Naive thymus-derived CD4-positive, alpha-beta T cell (primary cell): ENCODE measurements at regions not wholly inside any gene's neighbourhood (a gene's known extent, or its start where the extent isn't known, plus 50 kb on each side); places are given as distances from the start of the nearest gene placed in this dataset.

Source experiments
- ATAC-seq: fragments of 150-1000 bp; cut with Tn5 transposase; 2 replicates; pipeline ENCODE4 v1.10.0; 2021; ENCODE audit warnings: mild to moderate bottlenecking, moderate library complexity
- CTCF ChIA-PET: fragments of 350-600 bp; sonication (Branson Sonifier 250); formaldehyde crosslinking; loops from one replicate; lab custom pipeline; 2021; ENCODE audit warnings: antibody characterized with exemption; lab: Charles Lee
- POLR2A ChIA-PET: fragments of 350-600 bp; sonication (Branson Sonifier 250); formaldehyde crosslinking; loops from one replicate; lab custom pipeline; 2021; ENCODE audit warnings: antibody characterized with exemption, inconsistent platforms; lab: Charles Lee
- DNase-seq, 9 donors: peaks; one replicate each; pipeline versions ENCODE4 v3.0.0 to v3.0.0-alpha.2; 2020 to 2022; ENCODE audit warnings: mixed read lengths in 1 of 9
- H3K27ac ChIP-seq: one replicate; pipeline ENCODE4 v1.7.0; 2013; ENCODE audit warnings: mild to moderate bottlenecking, low read depth, low read length, moderate library complexity
- H3K27me3 ChIP-seq, 2 donors: one replicate each; pipeline ENCODE4 v1.7.0; 2013; ENCODE audit warnings: low read length in 2 of 2, mild to moderate bottlenecking in 2 of 2, moderate library complexity in 2 of 2; ENCODE audit not compliant: control insufficient read depth in 2 of 2, insufficient read depth in 2 of 2
- H3K36me3 ChIP-seq, 3 experiments: 1 replicate in 2 of 3; 2 replicates in 1 of 3; pipeline ENCODE4 v1.7.0; 2013; ENCODE audit warnings: low read length in 3 of 3, mild to moderate bottlenecking in 3 of 3, moderate library complexity in 1 of 3; ENCODE audit not compliant: insufficient read depth in 3 of 3, control insufficient read depth in 2 of 3
- H3K4me1 ChIP-seq, 2 donors: one replicate each; pipeline ENCODE4 v1.7.0; 2013; ENCODE audit warnings: low read length in 2 of 2, mild to moderate bottlenecking in 2 of 2, moderate library complexity in 1 of 2; ENCODE audit not compliant: control insufficient read depth in 2 of 2, insufficient read depth in 2 of 2
- H3K4me3 ChIP-seq: 2 replicates; pipeline ENCODE4 v1.7.0; 2013; ENCODE audit warnings: mild to moderate bottlenecking, low read length
- H3K9me3 ChIP-seq, 3 experiments: 1 replicate in 2 of 3; 2 replicates in 1 of 3; pipeline ENCODE4 v1.7.0; 2013; ENCODE audit warnings: low read length in 3 of 3; ENCODE audit not compliant: control insufficient read depth in 2 of 3
- H3K27ac Mint-ChIP-seq, 9 donors: one replicate each; pipeline ENCODE4 v1.8.0; 2020 to 2022; ENCODE audit warnings: mixed read lengths in 9 of 9, mild to moderate bottlenecking in 8 of 9, moderate library complexity in 5 of 9, inconsistent platforms in 2 of 9
- H3K27me3 Mint-ChIP-seq, 5 donors: one replicate each; pipeline ENCODE4 v1.8.0; 2021 to 2022; ENCODE audit warnings: mixed read lengths in 5 of 5, mild to moderate bottlenecking in 1 of 5
- H3K36me3 Mint-ChIP-seq, 5 donors: one replicate each; pipeline ENCODE4 v1.8.0; 2020 to 2022; ENCODE audit warnings: mixed read lengths in 5 of 5, mild to moderate bottlenecking in 3 of 5, inconsistent platforms in 1 of 5
- H3K4me1 Mint-ChIP-seq, 7 donors: one replicate each; pipeline ENCODE4 v1.8.0; 2020 to 2022; ENCODE audit warnings: mixed read lengths in 7 of 7, mild to moderate bottlenecking in 3 of 7, inconsistent platforms in 1 of 7
- H3K4me3 Mint-ChIP-seq, 10 donors: one replicate each; pipeline ENCODE4 v1.8.0; 2020 to 2022; ENCODE audit warnings: mild to moderate bottlenecking in 10 of 10, mixed read lengths in 10 of 10, moderate library complexity in 6 of 10, inconsistent platforms in 2 of 10
- H3K9me3 Mint-ChIP-seq, 11 donors: one replicate each; pipeline ENCODE4 v1.8.0; 2020 to 2022; ENCODE audit warnings: mixed read lengths in 11 of 11, mild to moderate bottlenecking in 4 of 11, inconsistent platforms in 1 of 11, moderate library complexity in 1 of 11
- intact Hi-C, 2 donors: fragments of 100-400 bp; cut with micrococcal nuclease; formaldehyde crosslinking; loops; one replicate each; pipeline ENCODE4 v1.15.1; 2023

DNA sequence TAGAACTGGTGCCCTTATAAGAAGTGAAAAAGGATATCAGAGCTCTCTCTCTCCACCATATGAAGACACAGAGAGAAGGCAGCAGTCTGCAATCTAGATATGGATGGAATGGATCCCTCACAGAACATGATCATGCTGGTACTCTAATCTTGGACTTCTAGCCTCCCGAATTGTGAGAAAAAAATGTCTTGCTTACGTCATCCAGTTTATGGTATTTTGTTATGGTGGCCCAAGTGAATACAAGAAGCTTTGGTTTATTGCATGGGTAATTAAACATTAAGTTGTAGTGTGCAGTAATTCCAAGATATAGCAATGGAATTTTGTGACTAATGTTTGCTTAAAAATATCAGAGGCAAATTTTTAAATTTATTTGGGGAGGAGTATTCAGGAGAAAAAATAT, 1667.4 kb upstream of the SLC39A10 start:
- Histone ChIP-seq H3K4me3 (no peak overlapping the region), H3K27ac (no peak overlapping the region), H3K36me3 (no peaks in the 10 kb centered on the region), H3K4me1 (no peaks in the 10 kb centered on the region), H3K9me3 (no peaks in the 10 kb centered on the region), H3K27me3 (no peaks in the 10 kb centered on the region)
- H3K9me3 Mint-ChIP-seq, result peaks cover 0 to 2% (median 0%) of the 10 kb centered on the region in 11 donors
- no peaks in the 10 kb centered on the region for H3K27me3 Mint-ChIP-seq
- H3K4me3 Mint-ChIP-seq, result no peak overlapping the region
- H3K27ac Mint-ChIP-seq, result no peak overlapping the region
- no peaks in the 10 kb centered on the region for H3K36me3 Mint-ChIP-seq
- ATAC-seq, result no peak
- no peaks in the 10 kb centered on the region for H3K4me1 Mint-ChIP-seq
- POLR2A ChIA-PET, result no interaction called here
- CTCF ChIA-PET, result no interaction called here
- no peak for DNase-seq
- intact Hi-C loops, result no loop called here

DNA sequence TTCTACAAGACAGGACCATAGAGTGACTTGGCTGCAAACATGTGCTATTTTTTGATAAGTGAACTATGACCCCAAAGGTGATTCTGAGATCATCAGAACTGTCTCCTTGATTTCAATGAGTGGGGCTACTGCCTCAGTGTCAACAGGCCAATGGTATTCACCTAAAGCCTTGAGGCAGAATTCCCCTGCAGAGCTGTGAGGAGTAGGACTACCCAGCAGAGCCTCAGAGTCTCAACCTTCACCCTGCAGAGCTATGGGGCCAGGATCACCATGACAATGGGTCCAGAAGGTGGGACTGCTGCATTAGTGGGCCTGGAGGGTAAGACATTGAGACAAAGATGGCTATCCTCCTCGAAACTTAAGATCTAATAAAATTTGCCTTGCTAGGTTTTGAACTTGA, 1668.2 kb upstream of the SLC39A10 start:
- no peaks in the 10 kb centered on the region for H3K4me1 Mint-ChIP-seq
- no peaks in the 10 kb centered on the region for H3K36me3 Mint-ChIP-seq
- no peaks in the 10 kb centered on the region for H3K27me3 Mint-ChIP-seq
- ATAC-seq (no peak), DNase-seq (no peak)
- H3K4me3 ChIP-seq, result no peak overlapping the region
- no peaks in the 10 kb centered on the region for H3K4me1 ChIP-seq
- H3K27ac Mint-ChIP-seq, result no peak overlapping the region
- no peaks in the 10 kb centered on the region for H3K36me3 ChIP-seq
- no peak overlapping the region for H3K4me3 Mint-ChIP-seq
- H3K9me3 Mint-ChIP-seq, result peaks cover 0 to 2% (median 0%) of the 10 kb centered on the region in 11 donors
- no peaks in the 10 kb centered on the region for H3K9me3 ChIP-seq
- no peaks in the 10 kb centered on the region for H3K27me3 ChIP-seq
- POLR2A ChIA-PET, result no interaction called here
- intact Hi-C loops, result no loop called here
- H3K27ac ChIP-seq, result no peak overlapping the region
- CTCF ChIA-PET, result no interaction called here

- Mint-ChIP-seq H3K36me3 (no peaks in the 10 kb centered on the region), H3K4me3 (no peak overlapping the region), H3K4me1 (no peaks in the 10 kb centered on the region), H3K27ac (no peak overlapping the region), H3K27me3 (no peaks in the 10 kb centered on the region), H3K9me3 (peaks cover 0 to 4% (median 0%) of the 10 kb centered on the region in 11 donors)
- CTCF ChIA-PET, result no interaction called here
- no peak for DNase-seq
- intact Hi-C loops, result no loop called here
- no peak overlapping the region for H3K27ac ChIP-seq
- no peaks in the 10 kb centered on the region for H3K4me1 ChIP-seq
- POLR2A ChIA-PET, result no interaction called here
- H3K9me3 ChIP-seq, result no peaks in the 10 kb centered on the region
- no peak for ATAC-seq
- no peak overlapping the region for H3K4me3 ChIP-seq
- no peaks in the 10 kb centered on the region for H3K36me3 ChIP-seq
- no peaks in the 10 kb centered on the region for H3K27me3 ChIP-seq
These were observed 1671.8 kb upstream of the SLC39A10 start for GRCh38 chr2:193985272-193985671.

GRCh38 chr2:193980599-193980998, 1676.4 kb upstream of the SLC39A10 start:
- ATAC-seq (no peak), DNase-seq (no peak)
- Mint-ChIP-seq H3K27me3 (no peaks in the 10 kb centered on the region), H3K4me3 (no peak overlapping the region), H3K36me3 (no peaks in the 10 kb centered on the region), H3K9me3 (peaks cover 0 to 15% (median 2%) of the 10 kb centered on the region in 11 donors), H3K4me1 (no peaks in the 10 kb centered on the region), H3K27ac (no peak overlapping the region)
- Histone ChIP-seq H3K27ac (no peak overlapping the region), H3K36me3 (no peaks in the 10 kb centered on the region), H3K9me3 (no peaks in the 10 kb centered on the region), H3K27me3 (no peaks in the 10 kb centered on the region), H3K4me3 (no peak overlapping the region), H3K4me1 (no peaks in the 10 kb centered on the region)
- intact Hi-C loops, result no loop called here
- ChIA-PET CTCF (no interaction called here), POLR2A (no interaction called here)

- POLR2A ChIA-PET, result no interaction called here
- DNase-seq (no peak), ATAC-seq (no peak)
- H3K36me3 Mint-ChIP-seq, result no peaks in the 10 kb centered on the region
- H3K9me3 Mint-ChIP-seq, result peaks cover 0 to 15% (median 3%) of the 10 kb centered on the region in 11 donors
- H3K4me1 Mint-ChIP-seq, result no peaks in the 10 kb centered on the region
- H3K4me1 ChIP-seq, result no peaks in the 10 kb centered on the region
- H3K36me3 ChIP-seq, result no peaks in the 10 kb centered on the region
- H3K27me3 ChIP-seq, result no peaks in the 10 kb centered on the region
- no peak overlapping the region for H3K27ac Mint-ChIP-seq
- H3K4me3 ChIP-seq, result no peak overlapping the region
- CTCF ChIA-PET, result no interaction called here
- H3K27me3 Mint-ChIP-seq, result no peaks in the 10 kb centered on the region
- no peak overlapping the region for H3K4me3 Mint-ChIP-seq
- intact Hi-C loops, result no loop called here
- no peaks in the 10 kb centered on the region for H3K9me3 ChIP-seq
- no peak overlapping the region for H3K27ac ChIP-seq
These were observed 1683.2 kb upstream of the SLC39A10 start for GRCh38 chr2:193973781-193974180.

- ChIA-PET POLR2A (no interaction called here), CTCF (no interaction called here)
- H3K27me3 ChIP-seq, result no peaks in the 10 kb centered on the region
- no peaks in the 10 kb centered on the region for H3K9me3 ChIP-seq
- intact Hi-C loops, result no loop called here
- no peaks in the 10 kb centered on the region for H3K4me1 Mint-ChIP-seq
- no peak overlapping the region for H3K27ac ChIP-seq
- no peak overlapping the region for H3K4me3 ChIP-seq
- H3K9me3 Mint-ChIP-seq, result peaks cover 0 to 6% (median 0%) of the 10 kb centered on the region in 11 donors
- H3K27ac Mint-ChIP-seq, result no peak overlapping the region
- no peaks in the 10 kb centered on the region for H3K27me3 Mint-ChIP-seq
- no peaks in the 10 kb centered on the region for H3K4me1 ChIP-seq
- H3K4me3 Mint-ChIP-seq, result no peak overlapping the region
- H3K36me3 ChIP-seq, result no peaks in the 10 kb centered on the region
- no peak for DNase-seq
- no peaks in the 10 kb centered on the region for H3K36me3 Mint-ChIP-seq
- ATAC-seq, result no peak
These were observed 1690.4 kb upstream of the SLC39A10 start for GRCh38 chr2:193966590-193966989.

GRCh38 chr2:193965263-193965662, 1691.8 kb upstream of the SLC39A10 start:
- Histone ChIP-seq H3K9me3 (no peaks in the 10 kb centered on the region), H3K4me3 (no peak overlapping the region), H3K27ac (no peak overlapping the region), H3K4me1 (no peaks in the 10 kb centered on the region), H3K36me3 (no peaks in the 10 kb centered on the region), H3K27me3 (no peaks in the 10 kb centered on the region)
- Mint-ChIP-seq H3K4me1 (no peaks in the 10 kb centered on the region), H3K4me3 (no peak overlapping the region), H3K9me3 (peaks cover 0 to 6% (median 0%) of the 10 kb centered on the region in 11 donors), H3K36me3 (no peaks in the 10 kb centered on the region), H3K27ac (no peak overlapping the region), H3K27me3 (no peaks in the 10 kb centered on the region)
- intact Hi-C loops, result no loop called here
- no peak for ATAC-seq
- CTCF ChIA-PET, result interaction anchor here (0.7 kb wide), 1 partner anchor 685 kb away, joined by 3 read pairs; no protein-coding TSS in a partner anchor
- DNase-seq, result no peak
- POLR2A ChIA-PET, result no interaction called here
